HG03039 (cell line): ENCODE measurements at regions not wholly inside any gene's neighbourhood (a gene's known extent, or its start where the extent isn't known, plus 50 kb on each side); places are given as distances from the start of the nearest gene placed in this dataset.

ENCODE experiments used
- ATAC-seq: cut with Tn5 transposase; IDR thresholded peaks from one replicate; pipeline ENCODE4 v1.9.1; 2021; ENCODE audit warnings: mild to moderate bottlenecking, moderate library complexity; ENCODE audit not compliant: unreplicated experiment

DNA sequence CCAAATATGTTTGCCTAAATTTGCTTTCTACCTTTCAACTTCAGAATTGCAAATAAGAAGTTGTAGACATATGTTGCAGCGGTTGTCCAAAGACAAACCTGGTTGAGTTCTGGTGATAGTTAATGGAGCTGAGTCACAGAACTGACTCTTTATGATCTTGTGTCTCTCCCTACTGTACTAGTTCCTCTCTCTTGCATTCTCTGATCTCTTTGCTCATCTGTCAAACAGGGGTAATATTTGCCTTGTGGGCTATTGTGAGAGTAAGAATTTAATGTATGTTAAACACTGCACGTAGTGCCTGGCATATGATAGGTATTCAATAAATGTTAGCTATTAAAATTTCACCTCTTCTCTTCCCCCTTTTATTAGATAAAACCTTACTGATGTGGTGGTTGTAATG is 283.5 kb upstream of the RGS6 start:
- ATAC-seq, result no peak

DNA sequence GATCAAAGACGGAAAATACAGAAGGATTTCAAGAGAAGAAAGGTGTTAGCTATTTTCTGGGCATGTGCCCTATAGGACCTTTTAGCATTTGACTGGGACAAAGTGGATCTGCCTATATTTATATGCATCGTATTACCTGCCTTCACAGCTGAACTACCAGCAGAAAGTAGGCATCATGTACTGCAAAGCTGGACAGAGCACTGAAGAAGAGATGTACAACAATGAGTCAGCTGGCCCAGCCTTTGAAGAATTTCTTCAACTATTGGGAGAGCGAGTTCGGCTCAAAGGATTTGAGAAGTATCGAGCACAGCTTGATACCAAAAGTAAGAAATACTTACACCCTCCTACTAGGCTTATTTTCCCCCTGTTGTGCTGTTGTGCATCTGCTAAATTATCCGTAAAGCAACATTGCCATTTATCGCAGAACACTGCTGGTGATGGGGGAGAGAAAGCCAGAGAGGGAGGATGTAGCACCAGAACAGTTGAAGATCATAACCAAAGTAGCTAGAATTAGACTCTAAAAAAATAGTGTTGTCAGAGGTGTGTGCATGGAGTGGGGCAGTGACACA is 282.0 kb upstream of the RGS6 start:
- ATAC-seq, result no peak

DNA sequence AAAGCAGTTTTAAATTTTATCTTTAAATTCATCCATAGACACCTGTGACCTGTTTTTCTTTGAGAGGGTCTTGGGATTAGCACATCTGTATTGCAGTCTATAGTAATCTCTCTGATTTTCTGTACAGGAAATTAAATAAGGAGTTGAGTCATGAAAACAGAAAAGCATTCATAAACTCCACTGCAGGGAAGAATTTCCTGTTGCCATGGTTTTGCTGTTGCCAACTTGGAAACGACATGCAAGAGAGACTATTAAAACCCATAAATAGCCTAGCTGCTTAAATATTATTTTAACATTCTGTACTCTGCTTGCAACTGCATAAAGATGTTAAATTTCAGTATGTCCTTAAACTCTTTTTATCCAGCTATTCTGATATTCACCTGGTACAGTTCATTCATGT is 281.0 kb upstream of the RGS6 start:
- ATAC-seq, result no peak

GRCh38 chr14:71652368-71652767 is 279.9 kb upstream of the RGS6 start:
- ATAC-seq, result no peak

DNA sequence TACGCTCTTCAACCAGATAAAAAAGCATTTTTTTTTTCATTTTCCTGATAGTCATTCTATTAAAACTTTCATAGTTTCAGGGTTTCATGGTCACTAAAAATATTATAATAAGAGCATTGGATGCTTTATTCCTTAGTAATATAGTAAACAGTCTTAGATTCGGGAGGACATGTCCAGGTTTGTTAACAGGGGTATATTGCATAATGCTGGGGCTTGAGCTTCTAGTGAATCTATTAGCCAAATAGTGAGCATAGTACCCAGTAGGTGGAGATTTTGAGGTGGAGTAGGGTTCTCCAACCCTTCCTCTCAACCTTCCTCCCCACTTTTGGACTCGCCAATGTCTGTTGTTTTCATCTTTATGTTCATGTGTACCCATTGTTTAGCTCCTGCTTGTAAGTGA is 277.4 kb upstream of the RGS6 start:
- ATAC-seq, result no peak

DNA sequence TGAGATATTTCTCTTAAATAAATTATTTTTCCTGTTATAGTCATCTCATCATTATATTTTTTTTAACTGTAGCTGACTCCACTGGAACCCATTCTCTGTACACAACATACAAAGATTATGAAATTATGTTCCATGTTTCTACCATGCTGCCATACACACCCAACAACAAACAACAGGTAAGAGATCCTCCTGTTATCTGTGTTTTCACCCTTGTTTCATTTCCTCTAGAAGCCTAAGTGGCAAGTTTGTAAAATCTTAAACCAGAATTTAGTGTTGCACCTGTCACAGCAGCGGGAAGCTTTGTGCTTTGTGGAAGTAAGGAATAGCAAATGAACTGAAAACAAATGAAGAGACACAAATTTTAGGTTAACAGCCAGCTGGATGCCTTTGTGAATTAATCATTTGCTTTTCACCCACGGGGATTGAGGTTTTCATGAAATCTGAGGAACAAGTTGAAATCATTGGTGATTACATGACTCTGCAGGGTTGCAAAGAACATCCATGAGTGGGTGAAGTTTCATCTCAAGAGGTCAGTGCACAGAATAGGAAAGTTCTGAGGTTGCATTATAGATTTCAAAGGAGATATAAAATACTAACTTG is 273.9 kb upstream of the RGS6 start:
- no peak for ATAC-seq

- no peak for ATAC-seq
Measured at GRCh38 chr14:71659159-71659558, 273.1 kb upstream of the RGS6 start.

DNA sequence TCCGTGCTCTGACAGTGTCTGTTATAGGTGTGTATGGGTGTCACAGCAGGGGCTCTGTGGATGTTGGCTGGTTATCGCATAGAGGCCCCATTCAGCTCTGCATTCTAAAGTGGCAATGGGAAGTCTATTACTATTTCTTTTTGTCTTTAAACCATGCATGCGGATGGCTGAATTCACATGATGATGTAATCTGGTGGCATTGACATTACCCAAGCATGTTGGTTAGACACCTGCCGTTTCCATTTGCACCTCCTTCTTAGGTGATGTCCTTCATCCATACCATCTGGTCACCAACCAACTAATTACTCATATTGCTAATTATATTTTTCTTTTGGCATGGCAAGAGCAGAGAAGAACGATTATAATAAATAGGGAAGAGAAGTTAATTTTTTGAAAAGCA is 270.8 kb upstream of the RGS6 start:
- no peak for ATAC-seq

DNA sequence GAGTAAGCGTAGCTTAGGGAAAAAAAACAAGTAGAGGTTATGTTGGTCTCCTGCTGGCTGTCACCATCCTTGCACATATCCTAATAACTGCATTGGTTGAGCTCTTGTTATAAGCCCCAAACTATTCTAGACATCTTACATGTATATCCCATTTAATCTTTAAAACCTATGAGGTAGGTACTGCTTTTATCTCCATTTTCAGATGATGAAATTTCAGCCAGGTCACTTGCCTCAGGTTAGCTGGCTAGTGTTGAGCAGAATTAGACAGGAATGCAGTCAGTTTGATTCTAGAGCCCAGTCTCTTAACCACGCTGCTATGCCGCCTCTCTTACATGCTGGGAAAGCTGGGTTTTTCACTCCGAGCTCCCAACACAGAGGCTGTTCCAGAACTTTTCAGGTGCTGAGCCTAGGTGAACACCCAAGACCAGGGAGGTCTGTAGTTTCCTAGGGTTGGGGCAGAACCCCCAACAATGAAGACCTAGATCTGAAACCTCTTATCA is 269.9 kb upstream of the RGS6 start:
- no peak for ATAC-seq

DNA sequence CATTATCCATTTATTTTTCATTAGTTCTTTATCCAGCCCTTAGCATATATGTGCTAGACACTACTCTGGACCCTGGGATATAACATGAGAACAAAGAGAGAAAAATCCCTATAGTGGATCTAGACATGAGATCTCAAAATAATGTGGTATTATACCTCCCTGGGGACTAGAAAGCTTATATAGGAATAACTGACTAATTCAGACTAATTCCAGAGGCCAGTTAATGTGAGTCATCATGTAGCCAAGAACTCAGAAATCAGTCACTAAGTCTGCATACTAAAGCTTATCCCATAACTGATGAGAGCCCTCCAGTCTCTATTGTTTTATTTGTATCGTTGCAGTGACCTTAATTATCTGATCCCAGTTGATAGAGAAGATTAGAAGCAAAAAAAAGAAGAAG is 267.1 kb upstream of the RGS6 start:
- no peak for ATAC-seq

DNA sequence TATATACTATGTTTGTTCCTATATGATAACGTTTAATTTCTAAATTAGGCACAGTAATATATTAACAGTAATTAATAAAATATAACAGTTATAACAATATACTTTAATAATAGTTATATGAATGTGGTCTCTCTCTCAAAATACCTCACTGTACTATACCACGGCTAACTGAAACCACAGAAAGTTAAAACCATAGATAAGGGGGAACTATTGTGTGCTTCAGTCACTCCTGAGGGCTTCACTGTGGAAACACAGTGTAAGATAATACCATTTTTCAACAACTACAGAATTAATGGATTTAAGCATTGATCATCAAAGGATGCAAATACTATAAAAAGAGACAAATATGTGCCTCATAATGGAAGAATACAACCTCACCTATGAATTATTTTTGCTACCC is 266.4 kb upstream of the RGS6 start:
- ATAC-seq, result no peak

DNA sequence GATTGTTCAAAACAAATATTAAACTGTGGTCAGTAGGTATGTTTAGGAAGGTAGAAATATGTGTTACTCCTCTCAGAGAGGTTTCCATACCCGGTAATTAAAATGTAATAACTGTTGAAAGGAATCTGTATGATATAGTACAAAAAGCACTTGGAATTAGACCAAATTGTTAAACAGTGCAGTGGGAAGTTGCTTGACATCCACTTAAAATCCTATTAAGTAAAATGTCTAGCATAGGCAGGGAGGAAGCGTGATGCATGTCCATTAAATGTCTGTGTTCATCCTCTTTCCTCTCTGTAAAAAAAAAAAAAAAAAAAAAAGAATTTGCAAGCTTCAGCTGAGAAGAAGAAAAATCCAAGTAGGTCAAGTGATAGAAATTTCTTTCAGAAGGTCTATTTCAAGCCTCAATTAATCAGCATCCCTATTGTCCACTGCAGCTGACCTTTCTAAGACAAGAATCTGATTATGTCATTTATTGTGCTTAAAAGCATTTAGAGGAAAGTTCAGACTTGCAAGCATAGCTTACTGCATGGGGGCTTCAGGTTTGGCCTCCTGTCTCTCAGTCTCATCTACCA is 265.6 kb upstream of the RGS6 start:
- no peak for ATAC-seq

DNA sequence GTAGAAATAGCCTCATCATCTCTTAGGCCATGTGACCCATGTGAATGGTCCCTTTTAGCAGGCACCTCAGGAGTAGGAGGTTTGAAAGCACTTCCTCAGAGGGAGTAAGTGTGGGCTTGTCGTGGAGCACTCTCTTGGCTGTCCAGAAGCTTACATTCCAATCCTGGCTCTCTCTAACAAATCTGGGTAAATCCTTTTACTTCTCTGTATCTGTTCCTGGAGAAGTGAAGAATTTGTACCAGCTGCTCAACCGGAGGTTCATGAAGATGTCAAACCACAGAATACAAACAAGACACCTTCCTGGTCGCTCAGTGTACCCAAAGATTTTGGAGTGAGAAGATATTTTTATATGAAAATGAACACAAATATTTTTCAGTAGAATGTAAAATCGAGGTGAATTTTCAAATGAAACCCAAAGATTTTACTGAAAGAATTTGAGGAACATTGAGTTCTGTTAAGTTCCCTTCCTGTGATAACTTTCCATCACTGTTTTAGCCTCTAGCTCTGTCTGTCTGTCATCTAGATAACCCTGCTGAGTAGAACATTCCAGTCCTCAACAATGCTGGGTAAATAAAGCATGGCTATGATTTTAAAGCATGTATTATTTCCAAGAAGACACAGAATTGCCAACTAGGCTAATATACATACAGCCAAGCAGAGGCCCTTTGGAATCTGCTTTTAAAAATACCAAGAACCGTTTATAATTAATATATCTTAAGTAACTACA is 263.9 kb upstream of the RGS6 start:
- no peak for ATAC-seq

DNA sequence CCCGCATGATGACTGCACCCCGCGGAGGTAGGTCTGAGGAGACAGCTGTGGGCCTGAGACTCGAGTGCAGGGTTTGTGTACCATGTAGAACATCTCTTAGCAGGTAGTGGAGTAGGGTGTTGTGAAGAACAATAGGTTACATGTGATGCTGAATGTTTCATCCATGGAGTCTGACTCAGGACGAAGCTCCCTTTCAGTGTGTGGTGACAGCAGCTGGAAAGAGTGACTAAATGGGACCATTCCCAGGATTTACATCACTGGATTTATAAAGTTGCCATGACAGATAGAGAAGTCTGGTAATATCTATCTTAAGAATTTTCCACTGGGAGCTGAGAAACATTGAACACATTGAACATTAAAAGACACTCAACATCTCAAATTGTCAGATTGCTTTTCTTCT is 259.6 kb upstream of the RGS6 start:
- ATAC-seq, result no peak

DNA sequence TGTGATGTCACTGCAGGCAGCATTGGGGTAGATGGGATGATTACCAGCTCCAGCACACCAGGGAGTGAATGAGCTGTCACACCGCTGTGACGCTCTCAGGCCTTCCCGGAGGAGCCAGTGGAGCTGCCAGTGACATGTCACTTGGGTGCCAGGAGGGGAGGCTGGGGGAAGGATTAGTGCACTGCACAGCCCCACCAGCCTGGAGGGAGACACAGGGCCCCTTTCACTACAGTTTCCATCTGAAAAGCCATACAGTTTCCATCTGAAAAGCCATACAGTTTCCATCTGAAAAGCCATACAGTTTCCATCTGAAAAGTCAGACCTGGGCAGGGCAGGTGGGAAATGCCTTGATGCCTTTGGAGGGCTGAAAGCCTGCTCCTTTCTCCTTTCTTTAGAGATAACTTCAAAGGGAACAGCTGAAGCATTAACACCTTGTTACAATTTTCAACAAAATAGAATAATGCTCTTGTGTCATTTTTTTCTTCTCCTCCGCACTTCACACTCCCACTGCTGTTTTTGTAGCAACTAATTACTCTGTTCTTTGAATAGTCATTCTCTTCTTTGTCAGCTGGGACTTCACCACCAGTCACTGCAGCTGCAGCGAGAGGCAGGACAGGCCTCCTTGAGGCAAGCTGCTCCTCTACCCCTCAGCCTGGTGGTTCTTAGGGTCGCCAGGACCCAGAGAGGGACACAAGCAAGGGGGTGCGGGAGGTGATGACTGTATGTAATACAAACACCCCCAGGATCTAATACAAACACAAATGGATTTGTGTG is 256.9 kb upstream of the RGS6 start:
- no peak for ATAC-seq

GRCh38 chr14:71675900-71676287 is 256.3 kb upstream of the RGS6 start:
- ATAC-seq, result no peak

GRCh38 chr14:71680736-71681387 is 251.4 kb upstream of the RGS6 start:
- no peak for ATAC-seq

DNA sequence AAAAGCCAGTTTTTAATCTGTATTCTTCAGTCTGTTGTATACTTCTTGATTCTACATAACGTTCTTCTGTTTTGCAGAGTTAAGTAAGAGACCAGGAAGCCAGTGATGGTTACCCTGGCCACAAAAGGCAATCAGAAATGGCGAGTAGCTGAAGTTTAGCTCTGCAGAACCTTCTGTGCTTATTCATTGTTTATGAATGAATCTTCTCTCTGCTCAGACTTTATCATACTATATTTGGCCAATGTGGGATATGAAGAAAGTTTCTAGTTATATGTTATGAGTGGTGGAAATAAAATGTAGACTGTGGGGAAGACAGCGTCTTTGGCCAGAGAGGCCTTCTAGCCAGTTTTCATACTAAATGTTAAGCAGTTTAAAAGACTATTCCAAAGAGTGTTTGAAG is 249.9 kb upstream of the RGS6 start:
- no peak for ATAC-seq

DNA sequence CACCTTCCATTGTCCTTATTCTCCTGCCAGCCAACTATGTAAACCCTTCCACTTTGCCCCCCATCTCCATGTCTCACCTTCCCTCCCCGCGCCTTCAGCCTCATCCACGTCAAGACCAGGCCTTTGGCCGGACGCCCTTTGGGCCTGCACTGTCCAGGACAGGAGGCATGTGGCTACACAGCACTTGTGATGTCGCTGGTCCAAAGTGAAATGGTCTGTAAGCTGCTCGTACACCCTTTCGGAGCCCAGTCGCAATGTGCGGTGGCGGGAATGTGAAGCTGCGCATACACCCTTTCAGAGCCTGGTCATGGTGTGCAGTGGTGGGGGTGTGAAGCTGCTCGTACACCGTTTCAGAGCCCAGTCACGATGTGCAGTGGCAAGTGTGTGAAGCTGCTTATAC is 247.9 kb upstream of the RGS6 start:
- no peak for ATAC-seq

DNA sequence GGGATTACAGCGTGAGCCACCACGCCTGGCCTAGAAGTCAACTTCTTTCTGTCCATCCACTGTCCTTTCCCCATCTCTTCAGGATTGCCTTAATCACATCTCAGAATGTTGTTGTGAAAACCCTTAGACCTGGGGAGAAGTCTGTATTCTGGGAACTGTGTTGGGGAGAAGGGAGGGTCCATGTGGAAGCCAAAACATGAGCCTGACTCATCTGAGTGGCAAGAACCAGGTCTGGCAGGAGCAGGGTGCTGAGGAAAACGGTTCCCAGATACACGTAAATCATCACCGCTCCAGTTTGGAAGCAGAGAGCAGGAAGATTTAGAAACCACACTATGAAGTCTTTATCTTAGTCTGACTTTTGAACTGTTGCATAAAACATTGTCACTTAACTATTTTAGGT is 245.6 kb upstream of the RGS6 start:
- ATAC-seq, result no peak
